ENCODE measurements at regions not wholly inside any gene's neighbourhood (a gene's known extent, or its start where the extent isn't known, plus 50 kb on each side); places are given as distances from the start of the nearest gene placed in this dataset.
A peak's percentile ranks its signal among the peaks of the same experiment; 100 is the strongest.

DNA sequence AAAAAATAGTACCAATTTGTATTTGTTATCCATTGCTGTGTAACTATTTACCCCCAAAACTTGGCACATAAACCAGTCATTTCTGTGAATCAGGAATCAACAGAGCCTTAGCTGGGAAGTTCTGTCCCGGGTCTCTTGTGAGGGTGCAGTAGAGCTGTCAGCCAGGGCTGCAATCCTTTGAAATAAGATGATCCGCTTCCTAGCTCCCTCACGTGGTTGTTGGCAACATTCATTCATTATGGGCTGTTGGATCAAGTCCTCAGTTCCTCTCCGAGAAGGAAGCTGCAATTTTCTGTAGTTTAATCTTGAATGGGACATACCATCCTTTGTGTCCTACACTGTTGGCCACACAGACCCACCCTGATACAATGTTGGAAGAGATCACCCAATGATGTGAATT, 277.2 kb downstream of the SUCLA2 start:
- DNase-seq = no peak
- TF ChIP-seq CTCF (IDR thresholded peaks at IDR 0.05; ENCODE audit: low read depth, low read length) = peak; percentile 5; the same call in 1 of the 2 replicates
- Histone ChIP-seq H3K36me3 (no peaks in the 10 kb centered on the region), H3K27ac (no peak overlapping the region), H3K27me3 (ENCODE audit: insufficient read depth, low read depth, severe bottlenecking) (no peaks in the 10 kb centered on the region), H3K9me3 (ENCODE audit: severe bottlenecking) (no peaks in the 10 kb centered on the region), H3K4me3 (ENCODE audit: low read depth, low read length) (no peak overlapping the region)

GRCh38 chr13:47719164-47719563, 281.9 kb downstream of the SUCLA2 start:
- no peak overlapping the region for H3K4me3 ChIP-seq (ENCODE audit: low read depth, low read length)
- no peaks in the 10 kb centered on the region for H3K9me3 ChIP-seq (ENCODE audit: severe bottlenecking)
- no peaks in the 10 kb centered on the region for H3K36me3 ChIP-seq
- no peaks in the 10 kb centered on the region for H3K27me3 ChIP-seq (ENCODE audit: insufficient read depth, low read depth, severe bottlenecking)
- no peak for TF ChIP-seq CTCF (IDR thresholded peaks at IDR 0.05; ENCODE audit: low read depth, low read length)
- no peak for DNase-seq
- H3K27ac ChIP-seq = no peak overlapping the region

DNA sequence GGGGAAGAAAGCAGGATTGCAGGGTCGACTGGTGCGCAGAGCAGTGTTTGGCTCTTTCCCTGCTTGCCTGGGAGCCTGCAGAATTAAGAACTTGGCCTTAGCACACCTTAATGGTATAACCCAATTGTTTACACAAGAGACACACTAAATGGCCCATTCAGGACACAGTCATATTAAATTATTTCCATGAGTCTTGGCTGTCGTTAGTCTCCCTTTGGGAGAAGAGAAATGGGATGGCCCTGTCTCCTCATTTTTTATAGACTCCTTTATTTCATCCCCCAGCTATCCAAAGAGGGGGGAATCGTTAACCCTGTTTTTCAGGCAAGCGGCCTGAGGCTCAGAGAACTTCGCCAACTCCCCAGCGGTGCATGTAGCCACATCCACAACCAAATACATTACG, 282.5 kb downstream of the SUCLA2 start:
- TF ChIP-seq CTCF (IDR thresholded peaks at IDR 0.05; ENCODE audit: low read depth, low read length) = no peak
- no peak overlapping the region for H3K27ac ChIP-seq
- no peaks in the 10 kb centered on the region for H3K36me3 ChIP-seq
- no peaks in the 10 kb centered on the region for H3K27me3 ChIP-seq (ENCODE audit: insufficient read depth, low read depth, severe bottlenecking)
- no peaks in the 10 kb centered on the region for H3K9me3 ChIP-seq (ENCODE audit: severe bottlenecking)
- no peak overlapping the region for H3K4me3 ChIP-seq (ENCODE audit: low read depth, low read length)
- DNase-seq = no peak

GRCh38 chr13:47708386-47708785, 292.7 kb downstream of the SUCLA2 start:
- no peak for TF ChIP-seq CTCF (IDR thresholded peaks at IDR 0.05; ENCODE audit: low read depth, low read length)
- H3K27ac ChIP-seq = no peak overlapping the region
- no peak overlapping the region for H3K4me3 ChIP-seq (ENCODE audit: low read depth, low read length)
- H3K27me3 ChIP-seq (ENCODE audit: insufficient read depth, low read depth, severe bottlenecking) = no peaks in the 10 kb centered on the region
- DNase-seq = no peak
- H3K36me3 ChIP-seq = no peaks in the 10 kb centered on the region
- H3K9me3 ChIP-seq (ENCODE audit: severe bottlenecking) = no peaks in the 10 kb centered on the region

- Histone ChIP-seq H3K27ac (no peak overlapping the region), H3K9me3 (ENCODE audit: severe bottlenecking) (no peaks in the 10 kb centered on the region), H3K36me3 (no peaks in the 10 kb centered on the region), H3K4me3 (ENCODE audit: low read depth, low read length) (no peak overlapping the region), H3K27me3 (ENCODE audit: insufficient read depth, low read depth, severe bottlenecking) (no peaks in the 10 kb centered on the region)
- TF ChIP-seq CTCF (IDR thresholded peaks at IDR 0.05; ENCODE audit: low read depth, low read length) = no peak
- no peak for DNase-seq
These were observed 293.7 kb downstream of the SUCLA2 start for GRCh38 chr13:47707414-47707813.

DNA sequence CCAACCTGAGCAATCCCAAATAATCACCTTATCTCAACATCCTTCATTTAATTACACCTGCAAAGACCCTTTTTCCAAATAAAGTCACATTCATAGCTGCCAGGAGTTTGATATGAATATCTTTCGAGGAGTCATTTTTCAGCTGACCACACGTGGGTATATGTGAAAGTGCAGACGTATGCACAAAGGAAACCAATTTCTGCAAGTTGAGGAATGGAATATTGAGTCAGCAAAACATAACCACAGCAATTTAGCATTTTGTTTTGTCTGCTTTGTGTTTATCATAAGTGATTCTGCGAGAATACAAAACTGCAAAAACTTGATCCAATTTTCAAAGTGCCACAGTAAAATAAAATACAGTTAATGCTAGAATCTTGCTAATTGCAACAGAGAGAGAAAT, 295.9 kb downstream of the SUCLA2 start:
- no peaks in the 10 kb centered on the region for H3K36me3 ChIP-seq

More for the DNA sequence above, 295.9 kb downstream of the SUCLA2 start:
- no peak for DNase-seq
- Histone ChIP-seq H3K27me3 (ENCODE audit: insufficient read depth, low read depth, severe bottlenecking) (no peaks in the 10 kb centered on the region), H3K9me3 (ENCODE audit: severe bottlenecking) (no peaks in the 10 kb centered on the region), H3K4me3 (ENCODE audit: low read depth, low read length) (no peak overlapping the region), H3K27ac (no peak overlapping the region)
- TF ChIP-seq CTCF (IDR thresholded peaks at IDR 0.05; ENCODE audit: low read depth, low read length) = no peak

Measured in WERI-Rb-1 (cell line).